HepG2 (cell line): ENCODE measurements at regions not wholly inside any gene's neighbourhood (a gene's known extent, or its start where the extent isn't known, plus 50 kb on each side); places are given as distances from the start of the nearest gene placed in this dataset.

Experiments used
- ATAC-seq: fragments of 200-7000 bp; cut with Tn5 transposase; 3 replicates; pipeline ENCODE4 v1.9.1; 2020; ENCODE audit warnings: mild to moderate bottlenecking, moderate library complexity
- BruUV-seq: library from RNA; stranded (reverse); fragments of 400-500 nt; replicated peaks from 2 replicates; lab custom pipeline; 2021; lab: Mats Ljungman, UMichigan
- CTCF ChIA-PET: fragments of 300-600 bp; formaldehyde crosslinking; extraction: SDS; loops from one replicate; lab custom pipeline; 2021; ENCODE audit warnings: low total read pairs, inconsistent platforms, low intra/inter-chr PET ratio; lab: Yijun Ruan, JAX
- POLR2A ChIA-PET: fragments of 350-600 bp; sonication (Branson Sonifier 250); formaldehyde crosslinking; loops from one replicate; lab custom pipeline; 2020; ENCODE audit warnings: antibody characterized with exemption, inconsistent platforms; lab: Yijun Ruan, JAX
- DNase-seq: peaks from one replicate; pipeline ENCODE4 v3.0.0-alpha.2; 2015; ENCODE audit warnings: low spot score
- FAIRE-seq: peaks from 3 replicates; lab custom pipeline; 2011; peaks lifted over from hg19 to GRCh38; lab: Jason Lieb, UNC
- H2AFZ ChIP-seq: one replicate; pipeline ENCODE4 v1.6.1; 2011; ENCODE audit warnings: low read length, inconsistent platforms
- H3K27ac ChIP-seq: fragments of 300-600 bp; 3 replicates; pipeline ENCODE4 v1.8.0; 2011; ENCODE audit warnings: mixed run types, mild to moderate bottlenecking, mixed read lengths, low read length, inconsistent platforms; ENCODE audit not compliant: insufficient read depth; ENCODE audit errors: extremely low read length
- H3K27me3 ChIP-seq, 2 experiments: fragments of 200-600 bp in 1 of 2; 2 replicates in 1 of 2; 3 replicates in 1 of 2; pipeline versions ENCODE4 v1.6.0 to v1.8.0; 2011; ENCODE audit warnings: low read length in 2 of 2, mild to moderate bottlenecking in 2 of 2, moderate library complexity in 2 of 2, inconsistent platforms in 1 of 2; ENCODE audit not compliant: insufficient read depth in 2 of 2, control insufficient read depth in 1 of 2
- H3K36me3 ChIP-seq, 2 experiments: fragments of 200-600 bp in 1 of 2; replicated peaks in 1 of 2; 2 replicates in 1 of 2; 3 replicates in 1 of 2; pipeline versions ENCODE4 v1.5.1 to v1.8.0; 2011; ENCODE audit warnings: low read length in 2 of 2, inconsistent platforms in 1 of 2; ENCODE audit not compliant: insufficient read depth in 2 of 2, control insufficient read depth in 1 of 2
- H3K4me1 ChIP-seq: 2 replicates; pipeline ENCODE4 v1.5.1; 2012; ENCODE audit warnings: low read length, inconsistent platforms; ENCODE audit not compliant: insufficient read depth
- H3K4me2 ChIP-seq: 2 replicates; pipeline ENCODE4 v1.6.0; 2011; ENCODE audit warnings: low read depth, low read length, inconsistent platforms
- H3K4me3 ChIP-seq, 3 experiments: fragments of 200-600 bp in 1 of 3; sonication (generic), shearing (Covaris generic) in 1 of 3; replicated peaks in 1 of 3; 2 replicates each; pipeline ENCODE4 v1.5.1; 2011 to 2016; ENCODE audit warnings: low read length in 3 of 3, inconsistent platforms in 2 of 3, low read depth in 2 of 3, mild to moderate bottlenecking in 2 of 3, control low read depth in 1 of 3, mixed read lengths in 1 of 3; ENCODE audit not compliant: insufficient read depth in 1 of 3
- H3K79me2 ChIP-seq: one replicate; pipeline ENCODE4 v1.6.1; 2011; ENCODE audit warnings: low read length, inconsistent platforms; ENCODE audit not compliant: insufficient read depth
- H3K9ac ChIP-seq: 2 replicates; pipeline ENCODE4 v1.6.0; 2011; ENCODE audit warnings: mild to moderate bottlenecking, low read depth, low read length, inconsistent platforms; ENCODE audit not compliant: insufficient read depth
- H3K9me3 ChIP-seq: 2 replicates; pipeline ENCODE4 v1.5.1; 2012; ENCODE audit warnings: mild to moderate bottlenecking, low read length
- H4K20me1 ChIP-seq: 2 replicates; pipeline ENCODE4 v1.6.0; 2011; ENCODE audit warnings: inconsistent platforms, mild to moderate bottlenecking, low read length, moderate library complexity; ENCODE audit not compliant: insufficient read depth
- ATF7 ChIP-seq, 2 experiments: fragments of 450-650 bp in 1 of 2; sonication (generic) in 1 of 2; formaldehyde crosslinking in 1 of 2; IDR thresholded peaks; 2 replicates each; pipeline versions ENCODE4 v1.4.0 to v1.6.1; 2016 to 2020; ENCODE audit warnings: antibody characterized with exemption in 1 of 2, mild to moderate bottlenecking in 1 of 2, missing genetic modification reagents in 1 of 2
- CSRNP2 ChIP-seq: sonication (generic); formaldehyde crosslinking; conservative IDR thresholded peaks from 2 replicates; pipeline ENCODE4 v1.8.0; 2022; ENCODE audit warnings: low read depth, missing genetic modification reagents
- MEIS2 ChIP-seq: sonication (generic); formaldehyde crosslinking; IDR thresholded peaks from 2 replicates; pipeline ENCODE4 v1.9.0; 2021; ENCODE audit warnings: mild to moderate bottlenecking, missing genetic modification reagents
- PRDM10 ChIP-seq: sonication (generic); formaldehyde crosslinking; IDR thresholded peaks from 2 replicates; pipeline ENCODE4 v1.4.0; 2020; ENCODE audit warnings: low read depth, missing genetic modification reagents
- SNAPC5 ChIP-seq: sonication (generic); formaldehyde crosslinking; IDR thresholded peaks from 2 replicates; pipeline ENCODE4 v1.8.1; 2023; ENCODE audit warnings: mild to moderate bottlenecking, missing genetic modification reagents, borderline replicate concordance
- TBL1XR1 ChIP-seq: fragments of 150-350 bp; IDR thresholded peaks from 2 replicates; pipeline ENCODE4 v1.6.1; 2014; ENCODE audit warnings: borderline replicate concordance, low read length; ENCODE audit not compliant: partially characterized antibody
- ZNF10 ChIP-seq: sonication (generic); formaldehyde crosslinking; IDR thresholded peaks from 2 replicates; pipeline ENCODE4 v1.4.0; 2020; ENCODE audit warnings: mild to moderate bottlenecking, low read depth, missing genetic modification reagents, borderline replicate concordance
- ZNF234 ChIP-seq: sonication (generic); formaldehyde crosslinking; conservative IDR thresholded peaks from 2 replicates; pipeline ENCODE4 v1.5.1; 2020; ENCODE audit warnings: mild to moderate bottlenecking, missing genetic modification reagents
- ZSCAN30 ChIP-seq: sonication (generic); formaldehyde crosslinking; IDR thresholded peaks from 2 replicates; pipeline ENCODE4 v1.5.0; 2020; ENCODE audit warnings: mild to moderate bottlenecking, missing genetic modification reagents
- WGBS: methylation state at CpG from one replicate; pipeline ENCODE4 v1.1.6; 2017; ENCODE audit warnings: low lambda C conversion rate; 5-methylcytosine and 5-hydroxymethylcytosine counted together
- in situ Hi-C: cut with HindIII; loops from 2 replicates; pipeline ENCODE4 v1.10.0; 2017; ENCODE audit warnings: low pct_unique_long_range_greater_than_20kb; ENCODE audit not compliant: extremely low pct_ligation_motif_present
- intact Hi-C: fragments of 100-400 bp; cut with micrococcal nuclease; formaldehyde crosslinking; loops from one replicate; pipeline ENCODE4 v1.10.0; 2022; ENCODE audit not compliant: unreplicated experiment

GRCh38 chr2:38146275-38146906 lies 70.4 kb upstream of the CYP1B1 start:
- H2AFZ ChIP-seq = no peak overlapping the region
- TF ChIP-seq ZSCAN30 (CRISPR knock-in tag) (no peak), ATF7 (IDR thresholded peaks at IDR 0.05) (no peak), ATF7 (CRISPR knock-in tag; IDR thresholded peaks at IDR 0.05) (no peak), SNAPC5 (CRISPR knock-in tag) (no peak), TBL1XR1 (no peak), CSRNP2 (CRISPR knock-in tag) (no peak), PRDM10 (CRISPR knock-in tag) (no peak), MEIS2 (CRISPR knock-in tag) (no peak), ZNF10 (CRISPR knock-in tag) (no peak), ZNF234 (CRISPR knock-in tag) (no peak)
- TF ChIP-seq, all 625 proteins: peak for 0
- H3K36me3 ChIP-seq = no peaks in the 10 kb centered on the region
- H3K4me2 ChIP-seq = no peak overlapping the region
- in situ Hi-C loops = no loop called here
- H3K4me3 ChIP-seq = no peak overlapping the region
- no TSS peak for BruUV-seq
- H3K9me3 ChIP-seq = no peaks in the 10 kb centered on the region
- no peaks in the 10 kb centered on the region for H3K27me3 ChIP-seq
- H3K4me1 ChIP-seq = peaks cover 10% of the 10 kb centered on the region; the same call in 1 of the 2 replicates
- DNase-seq (no peak), FAIRE-seq (no peak), ATAC-seq (no peak)
- H3K9ac ChIP-seq = no peak overlapping the region
- H4K20me1 ChIP-seq = no peaks in the 10 kb centered on the region
- CTCF ChIA-PET = no interaction called here
- no peaks in the 10 kb centered on the region for H3K79me2 ChIP-seq
- POLR2A ChIA-PET = no interaction called here
- no peak overlapping the region for H3K27ac ChIP-seq
- 66% methylated on average over 5 of the region's 7 CpGs for WGBS
- intact Hi-C loops = no loop called here
